Kidney epithelial cell (primary cell): ENCODE measurements at regions not wholly inside any gene's neighbourhood (a gene's known extent, or its start where the extent isn't known, plus 50 kb on each side); places are given as distances from the start of the nearest gene placed in this dataset.

Experiments
- DNase-seq: peaks from one replicate; pipeline ENCODE4 v3.0.0-alpha.2; 2010; ENCODE audit warnings: low read depth
- H3K27me3 ChIP-seq: 2 replicates; pipeline ENCODE4 v1.6.0; 2011; ENCODE audit warnings: low read length; ENCODE audit not compliant: control insufficient read depth, insufficient read depth
- H3K36me3 ChIP-seq: 2 replicates; pipeline ENCODE4 v1.5.1; 2011; ENCODE audit warnings: low read length; ENCODE audit not compliant: control insufficient read depth, insufficient read depth
- H3K4me3 ChIP-seq: 2 replicates; pipeline ENCODE4 v1.5.1; 2011; ENCODE audit warnings: low read depth, mild to moderate bottlenecking, control low read depth, low read length
- CTCF ChIP-seq: IDR thresholded peaks from 2 replicates; pipeline ENCODE4 v1.5.1; 2011; ENCODE audit warnings: mild to moderate bottlenecking, moderate library complexity, low read length, control low read depth, inconsistent platforms; ENCODE audit not compliant: insufficient read depth, poor library complexity, severe bottlenecking

- no peaks in the 10 kb centered on the region for H3K36me3 ChIP-seq
- DNase-seq, result no peak
- H3K4me3 ChIP-seq, result no peak overlapping the region
- no peaks in the 10 kb centered on the region for H3K27me3 ChIP-seq
- no peak for TF ChIP-seq CTCF
Observed at GRCh38 chr3:22907796-22908195, 295.3 kb upstream of the UBE2E2 start.

GRCh38 chr3:22908989-22909507 lies 294.1 kb upstream of the UBE2E2 start:
- TF ChIP-seq CTCF, result no peak
- Histone ChIP-seq H3K4me3 (no peak overlapping the region), H3K36me3 (no peaks in the 10 kb centered on the region), H3K27me3 (no peaks in the 10 kb centered on the region)
- no peak for DNase-seq

- DNase-seq, result no peak
- H3K27me3 ChIP-seq, result no peaks in the 10 kb centered on the region
- no peak for TF ChIP-seq CTCF
- no peak overlapping the region for H3K4me3 ChIP-seq
- no peaks in the 10 kb centered on the region for H3K36me3 ChIP-seq
Observed at GRCh38 chr3:22916933-22917332, 286.2 kb upstream of the UBE2E2 start.

- no peak for DNase-seq
- Histone ChIP-seq H3K27me3 (no peaks in the 10 kb centered on the region), H3K4me3 (no peak overlapping the region), H3K36me3 (no peaks in the 10 kb centered on the region)
- no peak for TF ChIP-seq CTCF
Observed at GRCh38 chr3:22920006-22920405, 283.1 kb upstream of the UBE2E2 start.

GRCh38 chr3:22922317-22922716 lies 280.8 kb upstream of the UBE2E2 start:
- no peak overlapping the region for H3K4me3 ChIP-seq
- no peaks in the 10 kb centered on the region for H3K36me3 ChIP-seq
- no peak for DNase-seq
- TF ChIP-seq CTCF, result peak; percentile 19
- no peaks in the 10 kb centered on the region for H3K27me3 ChIP-seq

- Histone ChIP-seq H3K4me3 (no peak overlapping the region), H3K27me3 (no peaks in the 10 kb centered on the region), H3K36me3 (no peaks in the 10 kb centered on the region)
- DNase-seq, result no peak
- TF ChIP-seq CTCF, result no peak
Observed at GRCh38 chr3:22923711-22924110, 279.4 kb upstream of the UBE2E2 start.
